OCI-LY3 (cell line): ENCODE measurements at regions not wholly inside any gene's neighbourhood (a gene's known extent, or its start where the extent isn't known, plus 50 kb on each side); places are given as distances from the start of the nearest gene placed in this dataset.

Experiments
- H2AFZ ChIP-seq: fragments of 200-600, 300-600 bp; shearing (Covaris generic); 2 replicates; pipeline ENCODE4 v1.6.0; 2014; ENCODE audit warnings: antibody characterized with exemption, low read depth, low read length
- H3K27ac ChIP-seq: fragments of 200-600, 300-600 bp; sonication (generic); 2 replicates; pipeline ENCODE4 v1.5.1; 2014; ENCODE audit warnings: mild to moderate bottlenecking, low read length, moderate library complexity, mixed read lengths
- H3K27me3 ChIP-seq: fragments of 200-600, 300-600 bp; sonication (generic); 2 replicates; pipeline ENCODE4 v1.6.1; 2014; ENCODE audit warnings: low read depth, low read length, mixed read lengths
- H3K36me3 ChIP-seq: fragments of 200-600, 300-600 bp; sonication (generic); replicated peaks from 2 replicates; pipeline ENCODE3; 2014; ENCODE audit warnings: low read depth, low read length, mixed read lengths
- H3K4me1 ChIP-seq: fragments of 300-600, 200-600 bp; sonication (generic); 2 replicates; pipeline ENCODE4 v1.6.1; 2014; ENCODE audit warnings: low read length, mixed read lengths
- H3K4me2 ChIP-seq: fragments of 200-600, 300-600 bp; sonication (generic); 2 replicates; pipeline ENCODE4 v1.6.1; 2014; ENCODE audit warnings: low read length, mixed read lengths
- H3K4me3 ChIP-seq: fragments of 300-600, 200-600 bp; sonication (generic); 2 replicates; pipeline ENCODE4 v1.5.1; 2014; ENCODE audit warnings: antibody characterized with exemption, mild to moderate bottlenecking, low read length, moderate library complexity
- H3K79me2 ChIP-seq: fragments of 300-600, 200-600 bp; shearing (Covaris generic); 2 replicates; pipeline ENCODE4 v1.6.1; 2014; ENCODE audit warnings: mild to moderate bottlenecking, low read length, mixed read lengths
- H3K9ac ChIP-seq: fragments of 300-600, 200-600 bp; shearing (Covaris generic); 2 replicates; pipeline ENCODE4 v1.6.0; 2014; ENCODE audit warnings: mild to moderate bottlenecking, low read length, moderate library complexity
- H3K9me3 ChIP-seq: fragments of 200-600, 300-600 bp; shearing (Covaris generic); 2 replicates; pipeline ENCODE4 v1.6.1; 2014; ENCODE audit warnings: low read length, mixed read lengths; ENCODE audit not compliant: insufficient read depth
- H4K20me1 ChIP-seq: fragments of 200-600, 300-600 bp; sonication (generic); 2 replicates; pipeline ENCODE4 v1.6.1; 2016; ENCODE audit warnings: low read length, mixed read lengths; ENCODE audit not compliant: insufficient read depth
- EZH2phosphoT487 ChIP-seq: fragments of 200-600 bp; shearing (Covaris generic); IDR thresholded peaks from 2 replicates; pipeline ENCODE4 v1.6.1; 2018; ENCODE audit warnings: antibody characterized with exemption, mixed run types, low read depth
- TF ChIP-seq, protein P1 (sequence below): fragments of 200-600, 300-600 bp; sonication (generic); IDR thresholded peaks from 2 replicates; pipeline ENCODE4 v1.5.1; 2014; ENCODE audit warnings: antibody characterized with exemption, low read length, low read depth

DNA sequence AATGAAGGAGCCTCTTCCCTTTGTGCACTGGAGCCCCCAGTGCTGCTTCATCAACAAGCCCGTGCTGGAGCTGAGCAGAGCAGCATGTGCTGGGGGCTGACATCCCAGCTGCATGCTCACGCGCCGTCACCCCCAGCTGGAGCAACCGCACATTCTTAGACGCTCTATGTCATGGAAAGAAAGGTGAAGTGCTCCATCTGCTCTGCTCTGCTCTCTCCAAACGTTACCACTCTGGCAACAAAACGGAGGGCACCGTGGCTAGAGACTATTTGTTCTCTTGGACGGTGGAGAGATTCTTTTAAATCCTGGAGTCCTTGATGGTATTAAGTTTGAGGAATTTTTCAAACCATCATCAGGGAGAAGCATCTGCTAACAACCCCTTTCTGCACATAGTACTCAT lies 208.4 kb downstream of the C12orf75 start:
- Histone ChIP-seq H3K79me2 (no peaks in the 10 kb centered on the region), H3K9ac (no peak overlapping the region), H3K27me3 (no peaks in the 10 kb centered on the region), H4K20me1 (no peaks in the 10 kb centered on the region), H3K9me3 (peaks cover 12% of the 10 kb centered on the region; the same call in 1 of the 2 replicates), H2AFZ (no peak overlapping the region), H3K4me3 (no peak overlapping the region), H3K27ac (no peak overlapping the region), H3K4me2 (no peak overlapping the region), H3K4me1 (no peaks in the 10 kb centered on the region), H3K36me3 (no peaks in the 10 kb centered on the region)
- TF ChIP-seq EZH2phosphoT487, result no peak
- TF ChIP-seq, protein P1, sequence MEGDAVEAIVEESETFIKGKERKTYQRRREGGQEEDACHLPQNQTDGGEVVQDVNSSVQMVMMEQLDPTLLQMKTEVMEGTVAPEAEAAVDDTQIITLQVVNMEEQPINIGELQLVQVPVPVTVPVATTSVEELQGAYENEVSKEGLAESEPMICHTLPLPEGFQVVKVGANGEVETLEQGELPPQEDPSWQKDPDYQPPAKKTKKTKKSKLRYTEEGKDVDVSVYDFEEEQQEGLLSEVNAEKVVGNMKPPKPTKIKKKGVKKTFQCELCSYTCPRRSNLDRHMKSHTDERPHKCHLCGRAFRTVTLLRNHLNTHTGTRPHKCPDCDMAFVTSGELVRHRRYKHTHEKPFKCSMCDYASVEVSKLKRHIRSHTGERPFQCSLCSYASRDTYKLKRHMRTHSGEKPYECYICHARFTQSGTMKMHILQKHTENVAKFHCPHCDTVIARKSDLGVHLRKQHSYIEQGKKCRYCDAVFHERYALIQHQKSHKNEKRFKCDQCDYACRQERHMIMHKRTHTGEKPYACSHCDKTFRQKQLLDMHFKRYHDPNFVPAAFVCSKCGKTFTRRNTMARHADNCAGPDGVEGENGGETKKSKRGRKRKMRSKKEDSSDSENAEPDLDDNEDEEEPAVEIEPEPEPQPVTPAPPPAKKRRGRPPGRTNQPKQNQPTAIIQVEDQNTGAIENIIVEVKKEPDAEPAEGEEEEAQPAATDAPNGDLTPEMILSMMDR, result no peak

DNA sequence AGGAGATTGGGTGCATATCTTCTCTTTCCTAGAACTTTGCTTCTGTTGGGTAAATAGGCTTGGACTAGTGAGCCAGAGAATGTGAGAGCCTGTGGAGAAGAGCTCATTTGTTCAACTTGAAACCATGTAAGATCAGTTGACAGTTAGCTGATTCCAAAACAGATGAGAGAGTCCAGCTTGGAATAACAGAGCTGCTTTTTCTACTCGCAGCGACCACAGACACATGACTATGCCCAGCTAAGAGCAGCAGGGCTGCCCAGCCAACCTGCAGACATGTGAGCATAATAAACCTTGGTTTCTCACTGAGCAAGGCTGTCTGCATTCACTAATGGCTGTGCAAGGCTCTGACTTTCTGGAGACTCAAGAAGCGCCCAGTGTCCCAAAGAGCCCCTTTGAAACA lies 209.2 kb downstream of the C12orf75 start:
- no peak overlapping the region for H3K9ac ChIP-seq

DNA sequence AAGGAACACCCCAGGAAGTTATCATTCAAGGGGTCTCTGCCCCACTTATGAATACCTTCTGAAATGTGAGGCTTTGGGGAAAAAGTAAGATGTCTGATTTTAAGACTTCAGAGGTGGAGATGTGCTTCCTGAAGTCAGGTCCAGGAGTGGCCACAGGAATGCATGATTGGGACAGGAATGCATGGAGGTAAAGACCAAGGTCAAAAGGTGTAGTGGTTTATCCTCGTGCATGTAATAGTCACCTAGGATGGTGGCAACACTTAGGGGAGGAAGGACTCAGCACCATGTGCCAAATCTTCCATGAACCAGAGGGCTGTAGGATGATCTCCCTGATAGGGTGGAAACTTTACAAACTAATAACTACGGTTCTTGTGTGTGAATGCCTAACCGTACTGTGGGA lies 217.3 kb downstream of the C12orf75 start:
- Histone ChIP-seq H2AFZ (no peak overlapping the region), H3K4me2 (no peak overlapping the region), H3K36me3 (no peaks in the 10 kb centered on the region), H4K20me1 (no peaks in the 10 kb centered on the region), H3K4me3 (no peak overlapping the region), H3K79me2 (no peaks in the 10 kb centered on the region), H3K9ac (no peak overlapping the region), H3K27me3 (no peaks in the 10 kb centered on the region), H3K9me3 (no peaks in the 10 kb centered on the region), H3K27ac (no peak overlapping the region), H3K4me1 (no peaks in the 10 kb centered on the region)
- TF ChIP-seq, protein P1, result no peak
- TF ChIP-seq EZH2phosphoT487, result no peak

More for the DNA sequence above, 209.2 kb downstream of the C12orf75 start:
- Histone ChIP-seq H3K4me2 (no peak overlapping the region), H3K4me3 (no peak overlapping the region), H3K4me1 (no peaks in the 10 kb centered on the region), H4K20me1 (no peaks in the 10 kb centered on the region), H3K27ac (no peak overlapping the region), H2AFZ (no peak overlapping the region), H3K36me3 (no peaks in the 10 kb centered on the region), H3K27me3 (no peaks in the 10 kb centered on the region), H3K9me3 (peaks cover 12% of the 10 kb centered on the region; the same call in 1 of the 2 replicates), H3K79me2 (no peaks in the 10 kb centered on the region)
- TF ChIP-seq EZH2phosphoT487, result no peak
- TF ChIP-seq, protein P1, result no peak

DNA sequence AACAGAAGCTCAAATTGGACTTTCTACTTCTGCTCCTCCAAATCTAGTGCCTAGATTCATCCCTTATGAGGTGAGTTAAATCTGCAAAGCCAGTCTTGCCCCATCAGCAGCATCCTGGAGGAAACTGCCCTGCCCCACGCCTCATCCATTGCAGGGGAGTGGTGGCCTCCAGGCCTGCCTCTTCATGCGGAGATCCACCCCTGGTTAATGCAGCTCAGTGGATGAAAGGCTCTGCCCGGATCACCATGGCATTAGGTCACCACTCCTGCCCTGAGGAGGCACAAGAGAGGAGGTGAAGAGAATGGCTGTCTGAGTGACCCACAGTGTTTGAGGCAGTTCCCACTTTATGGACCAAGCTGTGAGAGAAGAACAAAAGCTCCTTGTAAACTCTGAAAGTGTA lies 218.1 kb downstream of the C12orf75 start:
- Histone ChIP-seq H3K9me3 (no peaks in the 10 kb centered on the region), H2AFZ (no peak overlapping the region), H3K9ac (no peak overlapping the region), H4K20me1 (no peaks in the 10 kb centered on the region), H3K4me2 (no peak overlapping the region), H3K4me3 (no peak overlapping the region), H3K27ac (no peak overlapping the region), H3K36me3 (no peaks in the 10 kb centered on the region), H3K4me1 (no peaks in the 10 kb centered on the region), H3K27me3 (no peaks in the 10 kb centered on the region), H3K79me2 (no peaks in the 10 kb centered on the region)
- TF ChIP-seq EZH2phosphoT487, result no peak
- TF ChIP-seq, protein P1, result no peak
